Limb (tissue), 2 donors: ENCODE measurements at regions not wholly inside any gene's neighbourhood (a gene's known extent, or its start where the extent isn't known, plus 50 kb on each side); places are given as distances from the start of the nearest gene placed in this dataset.

Experiments
- DNase-seq, 2 donors: peaks; one replicate each; pipeline ENCODE4 v3.0.0-alpha.2; 2016; ENCODE audit errors: extremely low spot score in 2 of 2

DNA sequence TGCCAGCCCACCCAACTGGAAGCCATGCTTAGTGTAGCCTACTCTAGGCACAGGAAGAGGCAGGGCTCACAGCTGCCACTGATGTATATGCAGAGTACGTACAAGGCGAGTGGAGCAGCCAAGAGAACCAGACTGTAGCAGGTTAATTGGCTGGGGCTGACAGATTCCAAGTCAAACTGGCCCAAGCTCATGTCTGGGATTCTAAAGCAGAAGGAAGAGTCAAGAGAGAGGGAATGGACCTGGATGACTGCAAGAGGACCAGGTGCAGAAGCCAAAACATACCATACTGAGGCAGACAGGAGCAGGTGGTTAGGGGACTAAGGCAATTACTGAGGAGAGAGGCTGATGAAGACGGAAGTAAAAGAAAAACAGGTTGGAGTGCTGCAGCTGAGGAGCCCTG, 51.3 kb upstream of the LRRN2 start:
- DNase-seq = no peak

GRCh38 chr1:204738506-204738905, 53.0 kb upstream of the LRRN2 start:
- no peak for DNase-seq

- no peak for DNase-seq
These were observed 54.8 kb upstream of the LRRN2 start for GRCh38 chr1:204740354-204740753.

DNA sequence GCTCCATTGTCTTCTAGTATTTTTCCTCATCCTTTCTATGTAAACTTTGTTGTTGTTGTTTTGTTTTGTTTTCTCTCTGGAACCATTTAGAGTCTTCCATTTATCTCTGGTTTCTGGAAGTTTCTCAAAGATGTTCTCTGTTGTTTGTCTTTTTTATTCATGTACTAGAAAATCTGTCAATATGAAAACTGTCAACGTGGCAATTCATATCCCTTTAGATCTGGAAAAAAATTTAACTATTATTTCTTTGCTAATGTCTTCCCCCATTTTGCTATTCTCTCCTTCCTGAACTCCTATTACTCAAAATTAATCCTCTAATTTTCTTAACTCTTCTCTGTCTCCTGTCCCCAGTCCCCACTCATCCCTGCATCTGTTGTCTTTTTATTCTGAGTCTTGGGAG, 55.9 kb upstream of the LRRN2 start:
- no peak for DNase-seq

GRCh38 chr1:204742676-204743251, 57.2 kb upstream of the LRRN2 start:
- DNase-seq = no peak

- DNase-seq = no peak
These were observed 58.7 kb upstream of the LRRN2 start for GRCh38 chr1:204744107-204744779.

GRCh38 chr1:204746838-204747442, 61.4 kb upstream of the LRRN2 start:
- DNase-seq = peak in 1 of 2 donors; percentile 6

GRCh38 chr1:204751480-204751879, 65.9 kb upstream of the LRRN2 start:
- no peak for DNase-seq

- no peak for DNase-seq
These were observed 66.5 kb upstream of the LRRN2 start for GRCh38 chr1:204751883-204752687.

- no peak for DNase-seq
These were observed 67.1 kb upstream of the LRRN2 start for GRCh38 chr1:204752688-204753040.

DNA sequence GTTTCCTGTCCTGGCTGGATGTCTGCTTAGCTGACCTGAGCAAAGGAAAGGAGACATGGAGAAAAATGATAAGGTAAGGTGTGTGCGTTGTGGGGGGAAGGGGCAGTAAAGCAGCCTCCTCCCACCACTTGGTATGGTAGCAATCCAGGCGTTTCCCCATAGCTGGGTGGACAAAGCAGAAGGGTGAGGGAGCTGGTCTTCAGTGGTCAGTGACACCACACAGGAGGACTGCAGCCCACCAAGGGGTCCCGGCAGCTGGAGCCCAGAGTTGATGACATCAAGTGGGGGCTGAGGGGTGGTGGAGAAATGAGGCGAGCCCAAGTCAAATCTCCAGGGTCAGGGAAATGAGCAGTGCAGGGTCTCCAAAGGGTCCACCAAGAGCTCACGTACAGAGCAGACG, 69.3 kb upstream of the LRRN2 start:
- no peak for DNase-seq

GRCh38 chr1:204756349-204756748, 70.8 kb upstream of the LRRN2 start:
- no peak for DNase-seq

- no peak for DNase-seq
These were observed 71.3 kb upstream of the LRRN2 start for GRCh38 chr1:204756811-204757210.

GRCh38 chr1:204758601-204759000, 73.1 kb upstream of the LRRN2 start:
- DNase-seq = no peak

DNA sequence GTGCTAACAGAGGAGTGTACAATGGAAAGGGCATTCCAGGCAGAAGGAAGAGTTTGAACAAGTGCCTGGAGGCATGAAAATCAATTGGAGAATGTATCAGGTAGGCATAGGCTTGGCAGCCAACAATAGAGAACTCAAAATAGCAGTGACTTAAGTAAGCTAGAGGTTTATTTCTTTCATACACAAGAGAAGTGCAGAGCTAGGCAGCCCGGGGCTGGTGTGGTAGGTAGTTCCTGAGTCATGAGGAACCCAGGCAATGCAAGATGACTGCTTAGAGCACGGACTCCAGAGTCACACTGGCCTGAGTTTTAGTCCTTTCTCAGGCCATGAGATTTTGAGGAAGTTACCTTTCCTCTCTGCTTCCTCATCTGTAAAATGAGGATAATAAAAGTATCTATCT, 74.8 kb upstream of the LRRN2 start:
- DNase-seq = no peak

DNA sequence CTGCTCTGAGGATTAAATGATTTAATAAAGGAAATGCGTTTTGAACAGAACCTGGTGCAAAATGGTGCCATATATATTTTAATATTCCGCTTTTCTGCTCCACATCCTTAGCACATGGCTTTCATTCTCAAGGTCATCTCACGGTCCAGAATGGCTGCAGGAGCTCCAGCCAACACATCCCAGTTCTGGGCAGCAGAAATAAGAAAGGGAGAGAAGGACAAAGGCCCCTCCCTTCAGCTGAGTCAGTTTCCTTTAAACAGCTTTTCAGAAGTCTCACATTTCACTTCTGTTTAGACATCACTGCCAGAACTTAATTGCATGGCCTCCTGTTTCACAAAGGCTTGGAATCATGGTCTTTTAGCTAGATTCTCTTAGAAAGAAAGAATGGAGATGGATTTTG, 75.2 kb upstream of the LRRN2 start:
- DNase-seq = no peak

DNA sequence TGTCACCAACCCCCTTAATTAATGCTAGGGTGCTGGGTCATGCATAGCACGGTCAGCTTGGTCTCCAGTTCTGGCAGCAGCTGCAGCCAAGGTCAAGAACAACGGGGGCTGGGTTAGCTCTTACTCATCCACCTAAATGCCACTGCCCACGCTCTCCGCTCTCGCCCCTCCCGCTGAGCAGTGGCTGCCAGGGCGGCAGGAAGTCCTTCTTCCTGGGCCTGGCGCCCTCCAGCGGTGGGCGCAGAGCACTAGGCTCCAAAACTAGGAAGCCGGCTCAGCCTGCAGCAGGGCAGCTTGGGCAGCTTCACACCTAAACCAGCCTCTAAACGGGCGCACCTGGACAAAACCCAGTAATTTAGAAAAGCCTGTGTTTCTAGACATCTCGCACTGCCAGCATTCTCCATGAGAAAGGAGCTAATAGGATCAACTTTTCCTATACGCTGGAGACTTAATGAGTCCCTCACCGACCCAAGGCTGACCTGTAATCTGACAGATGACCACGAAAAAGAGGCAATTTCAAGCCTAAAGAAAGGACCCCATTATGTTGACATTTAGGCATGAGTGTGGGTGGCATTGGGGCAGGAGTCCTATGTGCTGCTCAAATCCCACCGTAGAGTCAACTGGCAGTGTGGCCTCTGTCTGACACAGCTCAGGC, 78.4 kb upstream of the LRRN2 start:
- DNase-seq = peak; percentile 45 to 65

GRCh38 chr1:204769997-204770396, 84.5 kb upstream of the LRRN2 start:
- no peak for DNase-seq

- no peak for DNase-seq
These were observed 85.8 kb upstream of the LRRN2 start for GRCh38 chr1:204771358-204771757.

- DNase-seq = no peak
These were observed 87.7 kb upstream of the LRRN2 start for GRCh38 chr1:204773246-204773645.

DNA sequence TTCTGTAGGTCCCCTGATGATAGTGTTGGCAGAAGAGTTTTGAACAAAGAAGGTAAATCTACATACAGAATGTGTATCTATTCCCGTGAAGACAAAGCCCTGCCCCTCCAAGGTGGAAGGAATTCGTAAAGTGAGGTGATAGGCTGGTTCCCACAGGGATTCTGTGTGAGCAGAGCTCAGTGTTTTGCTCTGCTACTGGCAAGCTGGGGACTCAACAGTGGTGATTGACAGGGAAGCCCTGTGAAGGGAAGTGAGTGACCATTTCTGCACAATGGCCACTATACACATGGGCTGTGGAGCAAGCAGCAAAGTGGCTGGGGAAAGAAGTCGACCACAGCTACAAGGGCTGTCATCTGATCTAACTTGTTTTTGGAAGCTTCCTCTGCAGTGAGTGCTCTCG, 90.0 kb upstream of the LRRN2 start:
- DNase-seq = no peak

GRCh38 chr1:204777591-204777990, 92.1 kb upstream of the LRRN2 start:
- no peak for DNase-seq
